ENCODE measurements at regions not wholly inside any gene's neighbourhood (a gene's known extent, or its start where the extent isn't known, plus 50 kb on each side); places are given as distances from the start of the nearest gene placed in this dataset.

- no peaks in the 10 kb centered on the region for H4K20me1 ChIP-seq (replicated peaks; ENCODE audit: control insufficient read depth, extremely low read depth, insufficient read depth, low read length)
- H3K36me3 ChIP-seq (ENCODE audit: control insufficient read depth in 2 of 2, extremely low read depth in 1 of 2, insufficient read depth in 2 of 2, low read length in 2 of 2), result no peaks in the 10 kb centered on the region
- H3K9me1 ChIP-seq (replicated peaks; ENCODE audit: control insufficient read depth, extremely low read depth, insufficient read depth, low read length), result no peaks in the 10 kb centered on the region
- H3K4me3 ChIP-seq (replicated peaks in 1 of 3; ENCODE audit: insufficient read depth in 1 of 3, low read depth in 1 of 3, low read length in 3 of 3), result no peak overlapping the region
- no peaks in the 10 kb centered on the region for H3K79me2 ChIP-seq (ENCODE audit: control insufficient read depth, insufficient read depth, low read length)
- no TSS peak for BruUV-seq (replicated peaks)
- dilution Hi-C loops (cut with MboI; ENCODE audit: extremely low pct_ligation_motif_present, low sequenced_read_pairs) (no loop called here), intact Hi-C loops (cut with micrococcal nuclease) (no loop called here)
- no peaks in the 10 kb centered on the region for H3K4me1 ChIP-seq (ENCODE audit: control insufficient read depth, extremely low read depth, insufficient read depth, low read length)
- H3K4me2 ChIP-seq (ENCODE audit: insufficient read depth, low read length), result no peak overlapping the region
- ChIA-PET CTCF (no interaction called here), POLR2A (no interaction called here)
- H2AFZ ChIP-seq (ENCODE audit: low read depth, low read length), result no peak overlapping the region
- no peak for TF ChIP-seq JUN (IDR thresholded peaks at IDR 0.05; ENCODE audit: borderline replicate concordance, insufficient read depth, insufficient read length, low read depth)
- TF ChIP-seq MAX (IDR thresholded peaks at IDR 0.05; ENCODE audit: insufficient read depth, insufficient read length), result no peak
- TF ChIP-seq MYC (IDR thresholded peaks at IDR 0.05; ENCODE audit: low read depth, low read length), result no peak
- TF ChIP-seq GATA2 (IDR thresholded peaks at IDR 0.05; ENCODE audit: insufficient read depth, insufficient read length, low read depth, low read length), result no peak
- TF ChIP-seq POLR2AphosphoS5 (IDR thresholded peaks at IDR 0.05; ENCODE audit: insufficient read depth, low read depth, low read length), result no peak
- no peak for TF ChIP-seq FOS (IDR thresholded peaks at IDR 0.05; ENCODE audit: borderline replicate concordance, insufficient read depth, low read length)
- no peak for TF ChIP-seq CTCF (IDR thresholded peaks at IDR 0.05; ENCODE audit: extremely low read depth in 1 of 2, insufficient read depth in 1 of 2, low read depth in 1 of 2, low read length in 2 of 2)
- no peak for TF ChIP-seq EZH2 (IDR thresholded peaks at IDR 0.05; ENCODE audit: borderline replicate concordance, low read depth, low read length, severe bottlenecking)
- TF ChIP-seq POLR2A (IDR thresholded peaks at IDR 0.05; ENCODE audit: low read depth, low read length), result no peak
- FAIRE-seq (no peak), DNase-seq (ENCODE audit: low read depth, low spot score) (no peak)
- no peaks in the 10 kb centered on the region for H3K9me3 ChIP-seq (replicated peaks; ENCODE audit: control insufficient read depth, insufficient read depth, low read length)
- no peak overlapping the region for H3K27ac ChIP-seq (ENCODE audit: insufficient read depth, low read depth, low read length)
- H3K27me3 ChIP-seq (ENCODE audit: control insufficient read depth in 2 of 2, insufficient read depth in 2 of 2, low read length in 2 of 2), result no peaks in the 10 kb centered on the region
- no peak overlapping the region for H3K9ac ChIP-seq (replicated peaks; ENCODE audit: extremely low read depth, insufficient read depth, low read length)
Observed at GRCh38 chr2:12107321-12107720, 360.9 kb downstream of the LPIN1 start.

Measured in endothelial cell of umbilical vein (primary cell).